ENCODE measurements at regions not wholly inside any gene's neighbourhood (a gene's known extent, or its start where the extent isn't known, plus 50 kb on each side); places are given as distances from the start of the nearest gene placed in this dataset.
A peak's percentile ranks its signal among the peaks of the same experiment; 100 is the strongest.

GRCh38 chr1:149636286-149637122 is 52.9 kb downstream of the PPIAL4C start (continued):
- TF ChIP-seq FOXO4 (CRISPR knock-in tag; IDR thresholded peaks at IDR 0.05) (peak; percentile 90), ZFPM2 (CRISPR knock-in tag; IDR thresholded peaks at IDR 0.05) (peak; percentile 92; the same call in 1 of the 2 replicates), MBD2 (IDR thresholded peaks at IDR 0.05; ENCODE audit: borderline replicate concordance, low read depth) (peak; percentile 94), HMGN3 (IDR thresholded peaks at IDR 0.05; ENCODE audit: borderline replicate concordance, extremely low read depth, insufficient read length, low read depth, low read length) (peak; percentile 38), TCFL5 (CRISPR knock-in tag; conservative IDR thresholded peaks at IDR 0.05) (peak; percentile 75; the same call in 1 of the 2 replicates), LEF1 (IDR thresholded peaks at IDR 0.05) (peak; percentile 80), TBL1XR1 (IDR thresholded peaks at IDR 0.05; ENCODE audit: low read length in 2 of 2) (peak; percentile 91 to 98), E2F6 (IDR thresholded peaks at IDR 0.05; ENCODE audit: borderline replicate concordance in 1 of 2, extremely low read depth in 1 of 2, insufficient read depth in 1 of 2, insufficient read length in 1 of 2, low read depth in 1 of 2, low read length in 1 of 2, poor library complexity in 1 of 2, severe bottlenecking in 1 of 2) (peak in 1 of 2 experiments; percentile 32), ZNF174 (CRISPR knock-in tag; IDR thresholded peaks at IDR 0.05) (peak; percentile 95), ZNF3 (CRISPR knock-in tag; IDR thresholded peaks at IDR 0.05) (peak; percentile 78; the same call in 1 of the 2 replicates), CHAMP1 (IDR thresholded peaks at IDR 0.05) (peak; percentile 81), RFX7 (CRISPR knock-in tag; IDR thresholded peaks at IDR 0.05) (peak; percentile 98), HIVEP1 (CRISPR knock-in tag; IDR thresholded peaks at IDR 0.05) (peak; percentile 77), RNF2 (IDR thresholded peaks at IDR 0.05) (peak; percentile 99), TCF3 (CRISPR knock-in tag; IDR thresholded peaks at IDR 0.05) (peak; percentile 18; the same call in 1 of the 2 replicates), NBN (IDR thresholded peaks at IDR 0.05; ENCODE audit: low read depth) (peak; percentile 84), NELFE (IDR thresholded peaks at IDR 0.05; ENCODE audit: insufficient read depth, insufficient read length) (peak; percentile 58), ZKSCAN1 (IDR thresholded peaks at IDR 0.05; ENCODE audit: low read depth, low read length) (peak; percentile 28), E2F5 (CRISPR knock-in tag; IDR thresholded peaks at IDR 0.05) (peak; percentile 75; the same call in 1 of the 2 replicates), PYGO2 (tag; IDR thresholded peaks at IDR 0.05) (0 out of 2 replicates have a peak, but pooled peaks have one; percentile 58), GTF2A2 (tag; IDR thresholded peaks at IDR 0.05) (peak; percentile 98), SAFB (IDR thresholded peaks at IDR 0.05; ENCODE audit: borderline replicate concordance, low read depth, low read length) (peak; percentile 52; the same call in 1 of the 2 replicates), ZNF24 (IDR thresholded peaks at IDR 0.05) (peak; percentile 47; the same call in 1 of the 2 replicates)

All from K562 (cell line).